HG03565 (cell line): ENCODE measurements at regions not wholly inside any gene's neighbourhood (a gene's known extent, or its start where the extent isn't known, plus 50 kb on each side); places are given as distances from the start of the nearest gene placed in this dataset.

Source experiments
- ATAC-seq: cut with Tn5 transposase; IDR thresholded peaks from one replicate; pipeline ENCODE4 v1.9.1; 2021; ENCODE audit warnings: mild to moderate bottlenecking, moderate library complexity; ENCODE audit not compliant: unreplicated experiment

DNA sequence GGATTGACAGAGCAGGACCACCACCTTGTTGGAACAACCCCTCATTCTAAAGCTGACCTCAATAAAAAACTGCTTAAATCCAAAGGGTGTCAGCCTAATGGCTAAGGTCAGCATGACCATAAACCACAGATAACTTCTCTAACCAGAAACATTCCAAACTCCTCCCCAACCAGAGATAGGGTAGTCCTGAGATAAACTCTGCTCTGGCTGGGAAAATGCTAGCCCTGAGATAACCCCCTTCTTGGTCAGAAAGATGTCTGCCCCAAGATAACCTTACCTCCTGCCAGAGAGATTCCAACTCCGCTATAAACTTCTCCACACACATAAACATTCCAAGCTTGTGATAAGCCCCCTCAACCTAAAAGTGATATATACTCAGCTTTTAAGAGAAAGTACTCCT, 364.8 kb upstream of the RBMY1B start:
- no peak for ATAC-seq

DNA sequence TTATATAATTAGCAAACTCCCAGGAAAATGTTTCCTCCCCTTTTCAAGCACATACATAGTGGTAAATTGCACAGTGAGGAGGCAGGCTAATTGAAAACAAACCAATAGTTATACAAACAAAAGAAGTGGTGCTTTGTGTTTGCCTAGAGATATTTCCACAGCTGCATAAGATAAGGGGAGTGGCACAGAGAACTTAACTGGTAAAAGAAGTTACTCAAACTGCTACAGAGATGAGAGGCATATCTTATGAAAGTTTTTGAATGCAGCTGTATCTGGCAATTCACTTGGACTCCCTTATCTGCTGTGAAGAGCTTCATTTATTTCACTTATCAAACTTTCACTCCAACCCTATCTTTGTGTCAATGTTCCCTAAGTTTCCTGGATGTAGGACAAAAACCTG, 361.2 kb upstream of the RBMY1B start:
- ATAC-seq = no peak

DNA sequence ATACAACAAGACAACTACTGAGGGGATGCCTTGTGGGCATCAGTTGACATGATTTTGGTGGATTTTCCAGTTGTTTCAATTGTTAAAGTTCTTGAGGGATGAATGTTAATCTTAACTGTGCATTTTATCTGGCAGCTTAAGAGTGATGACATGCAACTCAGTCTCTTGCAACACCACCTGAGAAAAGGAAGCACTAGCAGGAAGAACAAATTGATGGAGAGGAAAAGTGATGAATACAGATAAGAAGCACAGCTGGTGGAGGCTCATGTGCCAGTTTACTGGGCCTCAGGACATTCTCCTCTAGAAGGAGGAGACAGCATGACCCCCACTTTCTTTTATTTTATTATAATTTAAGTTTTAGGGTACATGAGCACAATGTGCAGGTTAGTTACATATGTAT, 341.3 kb upstream of the RBMY1B start:
- no peak for ATAC-seq

DNA sequence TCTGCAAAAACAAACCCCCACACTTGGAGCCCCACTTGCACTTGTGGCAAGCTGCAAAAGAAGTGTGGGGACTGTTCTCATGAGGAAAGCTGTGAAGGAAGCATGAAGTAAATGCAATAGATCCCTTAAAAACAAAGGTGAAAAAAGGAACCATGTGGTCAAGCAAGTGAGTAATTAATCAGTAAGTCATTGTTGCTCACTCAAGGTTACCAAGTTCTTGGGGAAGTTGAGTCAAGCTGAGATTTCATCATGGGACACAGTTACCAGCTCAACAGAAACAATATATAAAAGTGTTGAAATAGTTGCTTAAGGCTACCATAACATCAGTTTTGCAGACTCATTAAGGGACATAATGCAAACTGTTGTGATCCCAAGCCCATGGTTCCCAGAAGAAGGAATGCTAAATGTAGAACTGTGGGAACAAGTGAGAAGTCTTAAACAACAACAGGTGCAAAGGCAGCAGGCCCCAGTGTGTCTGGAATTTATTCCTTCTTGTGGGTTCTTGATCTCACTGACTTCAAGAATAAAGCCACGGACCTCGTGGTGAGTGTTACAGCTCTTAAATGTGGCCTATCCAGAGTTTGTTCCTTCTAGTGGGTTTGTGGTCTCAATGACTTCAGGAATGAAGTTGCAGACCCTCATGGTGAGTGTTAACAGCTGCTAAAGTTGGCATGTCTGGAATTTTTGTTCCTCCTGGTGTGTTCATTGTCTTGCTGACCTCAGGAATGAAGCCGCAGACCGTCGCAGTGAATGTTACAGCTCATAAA, 336.3 kb upstream of the RBMY1B start:
- no peak for ATAC-seq

DNA sequence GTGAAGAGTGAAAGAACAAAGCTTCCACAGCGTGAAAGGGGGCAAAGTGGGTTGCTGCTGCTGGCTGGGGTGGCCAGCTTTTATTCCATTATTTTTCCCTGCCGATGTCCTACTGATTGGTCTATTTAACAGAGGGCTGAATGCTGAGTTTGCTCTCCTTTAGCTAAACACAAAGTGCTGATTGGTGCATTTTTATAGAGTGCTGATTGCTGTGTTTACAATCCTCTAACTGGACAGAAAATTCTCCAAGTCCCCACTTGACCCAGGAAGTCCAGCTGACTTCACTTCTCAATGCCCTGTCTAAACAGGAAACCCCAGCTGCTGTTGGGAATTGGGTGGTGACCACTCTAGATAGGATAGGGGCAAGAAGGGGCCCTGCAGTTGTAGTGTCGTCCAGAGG, 335.6 kb upstream of the RBMY1B start:
- no peak for ATAC-seq

DNA sequence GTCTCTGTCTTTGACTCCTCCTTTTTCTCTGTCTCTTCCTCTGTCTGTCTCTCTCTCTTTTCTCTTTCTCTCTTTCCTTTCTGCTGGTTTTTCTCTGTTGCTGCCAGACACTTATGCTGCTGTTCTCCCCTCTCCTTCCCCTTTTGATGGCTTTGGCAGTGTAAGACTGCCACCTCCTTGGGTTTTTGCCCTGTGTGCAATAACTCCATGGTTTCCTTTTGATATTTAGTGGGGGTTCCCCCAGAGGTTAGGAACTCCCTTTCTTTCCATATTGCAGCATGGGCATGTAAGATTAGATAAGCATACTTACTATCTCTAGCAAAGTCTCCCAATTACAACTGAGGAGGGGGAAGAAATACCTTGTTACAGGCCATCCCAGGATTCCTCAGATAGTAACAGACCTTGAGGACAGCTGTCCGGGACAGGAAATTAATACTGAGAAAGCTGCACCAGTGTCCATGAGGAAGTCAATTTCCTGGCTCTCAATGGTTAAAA, 333.8 kb upstream of the RBMY1B start:
- no peak for ATAC-seq

DNA sequence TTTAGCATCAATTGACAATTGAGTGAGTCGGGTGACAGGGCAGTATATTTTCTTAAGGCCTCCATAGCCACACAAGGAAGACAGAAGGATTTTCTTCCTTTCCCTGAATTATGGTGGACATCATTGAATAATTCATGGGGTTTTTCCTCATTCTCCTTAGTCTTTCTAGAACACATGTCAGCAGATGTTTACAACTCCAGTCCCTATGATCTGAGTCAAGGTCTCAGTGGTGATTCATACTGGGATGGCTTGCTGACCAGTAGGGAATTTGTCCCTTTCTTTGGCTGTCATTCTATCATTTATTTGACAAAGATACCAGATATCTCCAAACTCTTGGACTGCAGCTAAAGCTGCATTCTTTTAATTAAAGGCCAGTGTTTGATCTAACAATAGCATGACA, 332.9 kb upstream of the RBMY1B start:
- ATAC-seq = no peak

DNA sequence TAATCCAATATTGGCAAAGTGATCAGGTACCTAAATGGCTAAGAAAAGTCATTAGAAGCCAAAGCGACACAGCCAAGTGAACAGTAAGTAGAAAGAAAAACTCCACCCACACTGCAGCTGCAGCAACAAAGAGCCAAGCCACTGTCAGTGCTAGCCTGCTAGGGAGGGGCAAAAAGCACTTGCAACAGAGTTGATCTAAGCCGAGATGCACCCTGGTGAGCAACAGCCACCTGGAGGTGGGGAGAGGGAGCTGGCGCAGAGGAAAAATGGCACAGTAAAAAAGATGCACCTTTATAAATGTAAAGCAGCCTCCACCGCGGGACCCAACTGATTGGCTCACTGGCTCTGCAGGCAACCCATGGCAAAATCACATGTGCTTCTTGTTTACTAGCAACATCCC, 330.2 kb upstream of the RBMY1B start:
- no peak for ATAC-seq

DNA sequence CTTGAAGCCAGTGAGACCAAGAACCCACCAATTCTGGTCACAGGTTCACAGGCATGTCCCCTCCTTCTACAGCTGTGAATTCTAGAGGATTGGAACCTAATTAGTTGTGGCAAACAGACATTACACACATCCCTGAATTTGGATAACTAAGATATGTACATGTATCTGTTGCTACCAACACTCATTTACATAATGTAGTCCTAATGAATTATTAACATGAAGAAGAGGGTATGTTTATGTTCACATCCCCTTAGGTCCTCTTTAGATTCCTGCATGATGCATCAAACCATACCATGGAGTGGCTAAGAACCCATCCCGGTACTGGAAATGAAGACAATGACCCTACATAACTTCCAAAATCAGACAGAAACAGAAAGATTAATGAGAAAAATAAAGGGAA, 326.9 kb upstream of the RBMY1B start:
- ATAC-seq = no peak

DNA sequence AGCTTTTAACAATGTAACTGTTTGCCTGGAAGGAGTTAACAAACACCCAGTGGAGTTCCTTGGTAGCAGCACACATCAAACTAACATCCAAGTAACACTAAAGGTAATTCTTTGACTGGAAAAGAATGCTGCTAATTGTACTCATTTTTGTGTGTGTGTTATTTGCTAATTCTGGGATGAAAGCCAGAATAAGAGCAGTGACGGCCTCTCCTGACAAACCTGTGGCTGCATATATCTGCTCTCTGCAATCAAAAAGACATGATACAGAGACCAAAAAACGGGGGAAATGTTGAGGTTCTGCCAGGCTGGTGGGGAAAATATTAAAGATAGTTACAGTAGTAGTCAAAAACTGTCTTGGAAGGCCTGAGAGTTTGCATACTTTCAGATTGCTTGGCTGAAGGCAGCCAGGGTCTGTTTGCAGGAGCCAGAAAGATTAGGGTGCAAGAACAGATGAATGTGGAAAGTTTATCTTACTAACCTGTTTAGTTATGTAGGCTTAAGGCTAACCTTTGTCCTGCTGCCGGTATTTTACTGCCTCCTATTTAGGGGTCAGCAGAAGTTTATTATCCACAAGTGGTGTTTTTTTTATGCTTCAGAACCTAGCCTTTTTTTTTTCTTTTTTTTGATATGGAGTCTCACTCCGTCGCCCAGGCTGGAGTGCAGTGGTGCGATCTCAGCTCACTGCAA, 325.6 kb upstream of the RBMY1B start:
- no peak for ATAC-seq

DNA sequence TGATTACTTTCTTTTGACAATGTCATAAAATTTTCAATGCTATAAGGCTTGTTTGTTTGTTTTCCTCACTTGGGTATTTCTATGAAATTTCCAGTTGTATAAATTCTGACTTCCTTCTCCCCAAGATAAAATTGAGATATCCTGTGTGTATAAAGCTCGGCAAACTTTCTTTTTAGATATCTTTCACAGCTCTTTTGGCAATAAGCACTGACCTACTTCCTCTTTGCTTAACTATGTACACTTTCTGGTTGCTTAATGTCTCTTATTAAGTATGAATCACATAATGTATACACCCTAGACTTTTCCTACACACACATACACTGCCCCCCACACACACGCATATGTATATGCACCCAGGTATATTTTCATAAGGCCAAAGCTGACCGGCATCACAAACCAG, 318.4 kb upstream of the RBMY1B start:
- ATAC-seq = no peak

DNA sequence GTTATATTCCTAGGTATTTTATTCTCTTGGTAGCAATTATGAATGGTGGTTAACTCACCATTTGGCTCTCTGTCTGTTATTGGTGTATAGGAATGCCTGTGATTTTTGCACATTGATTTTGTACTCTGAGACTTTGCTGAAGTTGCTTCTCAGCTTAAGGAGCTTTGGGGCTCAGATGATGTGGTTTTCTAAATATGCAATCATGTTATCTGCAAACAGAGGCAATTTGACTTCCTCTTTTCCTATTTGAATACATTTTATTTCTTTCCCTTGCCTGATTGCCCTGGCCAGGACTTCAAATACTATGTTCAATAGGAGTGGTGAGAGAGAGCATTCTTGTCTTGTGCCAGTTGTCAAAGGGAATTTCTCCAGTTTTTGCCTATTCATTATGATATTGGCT, 310.9 kb upstream of the RBMY1B start:
- ATAC-seq = no peak

DNA sequence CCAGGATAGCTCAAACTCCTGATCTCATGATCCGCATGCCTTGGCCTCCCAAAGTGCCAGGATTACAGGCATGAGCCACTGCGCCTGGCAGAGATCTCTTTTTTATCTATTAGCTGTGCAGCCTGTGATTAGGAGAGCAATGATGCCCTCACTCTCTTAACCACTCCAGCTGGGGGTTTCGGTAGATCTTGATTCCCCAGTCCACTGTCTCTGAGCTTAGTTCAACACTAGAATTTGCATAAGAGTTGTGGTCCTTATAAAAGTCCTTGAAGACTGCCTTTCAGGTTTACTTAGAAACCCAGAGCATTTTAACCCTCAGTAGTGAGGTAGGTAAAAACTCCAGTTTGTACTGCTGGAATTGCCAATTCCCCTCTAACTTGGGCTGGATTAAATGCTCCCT, 283.3 kb upstream of the RBMY1B start:
- ATAC-seq = peak; percentile 79

DNA sequence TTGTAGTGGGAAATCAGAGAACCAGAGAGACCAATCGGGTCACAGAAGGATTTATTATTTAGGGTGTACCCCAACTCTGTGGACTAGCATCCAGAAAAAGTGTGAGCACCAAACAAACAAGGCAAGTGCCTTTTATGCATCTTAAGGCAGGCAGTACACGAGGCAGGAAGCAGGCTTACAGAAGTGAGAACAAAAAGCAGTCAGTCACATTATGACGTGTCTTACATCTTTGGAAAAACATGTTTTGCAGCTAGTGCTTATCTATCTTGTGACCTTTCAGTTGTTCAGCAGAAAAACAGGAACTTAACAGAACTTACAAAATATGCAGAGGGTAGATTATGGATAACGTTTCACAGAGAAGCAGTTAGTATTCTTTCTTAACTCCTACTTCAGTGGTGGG, 270.9 kb upstream of the RBMY1B start:
- peak; percentile 95 for ATAC-seq

DNA sequence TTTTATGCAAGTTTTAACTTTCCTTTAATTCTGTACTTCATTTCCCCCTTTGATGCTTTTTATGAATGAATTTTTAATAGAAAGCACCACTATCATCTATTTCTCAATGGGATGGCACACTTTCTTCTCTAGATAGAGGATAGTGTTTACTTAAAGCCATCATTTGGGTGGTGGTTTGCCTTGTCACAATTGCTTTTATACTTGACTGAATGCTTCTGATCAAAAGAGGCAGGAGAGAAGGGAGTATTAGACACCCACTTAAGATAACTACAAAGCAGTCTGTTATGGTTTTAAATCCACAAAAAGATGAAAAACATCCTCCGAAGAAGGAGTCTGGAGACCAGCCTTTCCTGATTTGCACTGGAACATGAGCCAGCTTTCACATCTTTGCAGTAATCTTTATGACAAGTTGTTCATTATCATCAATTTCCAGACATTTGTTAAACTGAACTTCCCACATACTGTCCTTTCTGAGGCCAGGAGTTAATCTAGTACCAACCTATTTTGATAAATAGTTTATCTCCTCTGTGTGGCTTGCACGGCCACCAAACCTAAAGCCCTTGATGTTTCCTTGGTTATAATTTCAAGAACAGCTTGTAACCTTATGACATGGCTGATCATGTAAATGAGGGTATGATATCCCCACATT, 270.4 kb upstream of the RBMY1B start:
- ATAC-seq = peak; percentile 6

DNA sequence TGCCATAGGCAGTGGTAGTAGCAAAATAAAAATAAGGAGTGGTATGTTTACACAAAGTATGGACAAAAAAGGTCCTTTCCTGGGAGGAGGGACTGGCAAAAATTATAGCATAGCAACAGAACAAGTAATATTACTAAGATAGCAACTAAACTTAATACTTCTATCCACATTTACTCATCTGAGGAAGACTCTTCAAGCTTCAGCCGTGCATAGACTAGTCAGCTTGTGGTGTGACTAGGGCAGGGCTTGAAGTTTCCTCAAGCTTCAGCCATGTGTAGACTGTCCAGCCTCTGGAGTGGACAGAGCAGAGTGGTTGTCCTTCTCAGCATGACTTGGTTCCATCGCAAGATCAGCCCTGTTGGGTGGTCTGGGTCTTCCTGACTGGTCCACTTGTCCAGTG, 268.3 kb upstream of the RBMY1B start:
- no peak for ATAC-seq

DNA sequence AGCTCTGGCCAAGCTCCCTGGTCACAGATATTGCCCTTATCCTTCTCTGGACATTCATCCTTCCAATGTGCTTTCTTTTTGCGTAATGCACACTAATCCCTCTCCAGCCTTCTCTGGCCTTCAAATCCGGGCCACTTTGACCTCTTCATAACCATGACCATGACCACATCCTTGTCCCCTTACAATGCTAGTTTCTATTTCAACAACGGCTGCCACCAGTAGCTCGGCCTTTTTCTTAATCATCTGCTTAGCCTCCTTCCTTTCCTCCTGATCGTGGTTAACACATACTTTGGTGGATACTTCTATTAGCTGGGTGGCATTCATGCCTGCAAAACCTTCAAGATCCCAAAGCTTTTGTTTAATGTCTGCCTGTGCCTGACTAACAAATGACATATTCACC, 264.4 kb upstream of the RBMY1B start:
- ATAC-seq = no peak

DNA sequence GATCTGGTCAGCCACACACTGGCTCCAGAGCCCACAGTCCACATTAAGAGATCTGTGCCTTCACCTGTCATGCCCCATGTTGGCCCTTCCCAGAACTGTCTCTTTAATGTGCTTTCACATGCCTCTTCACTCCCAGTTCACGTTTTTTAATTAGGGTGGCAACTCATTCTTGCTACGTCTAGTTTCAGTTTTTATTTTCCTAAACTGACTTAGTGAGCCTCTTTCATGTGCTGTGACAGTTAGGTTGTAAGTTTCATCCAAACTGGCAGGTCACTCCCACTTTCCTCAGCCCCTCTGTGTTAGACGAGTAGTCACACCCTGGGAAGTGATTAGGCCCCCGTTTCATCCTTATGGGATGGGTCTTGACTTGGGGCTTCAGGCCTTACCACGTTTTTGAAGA, 262.5 kb upstream of the RBMY1B start:
- ATAC-seq = no peak

DNA sequence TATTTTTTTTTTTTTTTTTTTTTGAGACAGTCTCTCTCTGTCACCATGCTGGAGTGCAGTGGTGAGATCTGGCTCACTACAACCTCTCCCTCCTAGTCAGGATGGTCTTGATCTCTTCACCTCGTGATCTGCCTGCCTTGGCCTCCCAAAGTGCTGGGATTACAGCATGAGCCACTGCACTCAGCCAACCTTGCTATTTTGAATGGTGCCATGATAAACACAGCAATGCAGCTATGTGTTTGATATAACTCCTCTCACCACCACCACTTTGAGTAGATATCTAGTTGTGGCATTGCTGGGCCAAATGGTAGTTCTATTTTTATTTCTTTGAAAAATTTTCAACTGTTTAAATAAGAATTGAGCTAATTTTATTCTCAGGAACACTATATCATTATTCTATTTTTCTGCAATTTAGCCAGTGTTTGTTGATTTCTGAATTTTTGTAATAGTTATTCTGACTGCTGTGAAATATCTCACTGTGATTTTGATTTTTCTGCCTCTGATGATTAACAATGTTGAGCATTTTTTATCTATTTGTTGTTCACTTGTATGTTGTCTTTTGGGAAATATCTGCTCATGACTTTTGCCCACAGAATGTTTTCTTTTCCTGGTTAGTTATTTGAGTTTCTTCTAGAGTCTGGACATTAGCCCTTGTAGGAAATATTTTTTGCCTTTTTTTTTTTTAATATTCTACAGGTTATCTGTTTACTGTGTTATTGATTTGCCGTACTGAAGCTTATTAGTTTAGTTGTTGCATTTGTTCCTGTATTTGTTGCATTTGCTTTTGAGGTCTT, 257.5 kb upstream of the RBMY1B start:
- no peak for ATAC-seq

DNA sequence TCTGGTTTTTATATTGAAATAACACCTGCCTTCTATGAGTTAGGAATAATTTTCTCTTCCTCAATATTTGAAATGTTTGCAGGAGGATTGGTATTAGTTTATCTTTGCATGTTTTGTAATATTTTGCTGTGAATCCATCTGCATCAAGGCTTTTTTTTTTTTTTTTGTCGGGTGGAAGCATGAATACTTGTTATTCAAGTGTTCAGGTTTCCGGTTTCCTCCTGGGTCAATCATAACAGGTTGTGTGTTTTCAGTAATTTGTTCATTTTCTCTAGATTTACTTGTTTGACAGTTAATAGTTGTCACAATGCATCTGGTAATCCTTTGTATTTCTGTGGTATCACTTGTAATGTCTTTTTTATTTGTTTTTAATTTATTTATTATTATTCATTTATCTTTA, 256.7 kb upstream of the RBMY1B start:
- ATAC-seq = no peak

DNA sequence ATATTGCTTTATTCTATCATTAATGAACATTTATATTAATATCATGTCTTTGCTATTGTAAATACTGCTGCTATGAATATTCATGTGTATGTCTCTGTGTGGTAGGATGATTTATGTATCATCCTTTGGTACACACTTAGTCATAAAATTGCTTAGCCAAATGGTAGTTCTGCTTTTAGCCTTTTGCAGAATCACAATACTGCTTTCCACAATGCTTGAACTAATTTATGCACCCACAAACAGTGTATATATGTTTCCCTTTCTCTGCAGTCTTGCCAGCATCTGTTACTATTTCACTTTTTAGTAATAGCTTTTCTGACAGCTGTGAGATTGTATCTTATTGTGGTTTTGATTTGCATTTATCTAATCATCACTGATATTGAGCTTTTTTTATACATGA, 254.3 kb upstream of the RBMY1B start:
- peak; percentile 88 for ATAC-seq
